ENCODE measurements at regions not wholly inside any gene's neighbourhood (a gene's known extent, or its start where the extent isn't known, plus 50 kb on each side); places are given as distances from the start of the nearest gene placed in this dataset.

- intact Hi-C loops (cut with micrococcal nuclease) = no loop called here
These were observed 668.2 kb upstream of the BRINP3 start for GRCh38 chr1:191145834-191146233.

- intact Hi-C loops (cut with micrococcal nuclease) = no loop called here
These were observed 673.7 kb upstream of the BRINP3 start for GRCh38 chr1:191151321-191151807.

GRCh38 chr1:191152776-191153175 is 675.1 kb upstream of the BRINP3 start:
- intact Hi-C loops (cut with micrococcal nuclease) = no loop called here

GRCh38 chr1:191155178-191155577 is 677.5 kb upstream of the BRINP3 start:
- intact Hi-C loops (cut with micrococcal nuclease) = no loop called here

- intact Hi-C loops (cut with micrococcal nuclease) = no loop called here
These were observed 683.2 kb upstream of the BRINP3 start for GRCh38 chr1:191160837-191161236.

GRCh38 chr1:191162762-191163161 is 685.1 kb upstream of the BRINP3 start:
- intact Hi-C loops (cut with micrococcal nuclease) = no loop called here

GRCh38 chr1:191163621-191164020 is 686.0 kb upstream of the BRINP3 start:
- intact Hi-C loops (cut with micrococcal nuclease) = no loop called here

- intact Hi-C loops (cut with micrococcal nuclease) = no loop called here
These were observed 696.6 kb upstream of the BRINP3 start for GRCh38 chr1:191174298-191174697.

- intact Hi-C loops (cut with micrococcal nuclease) = no loop called here
These were observed 698.5 kb upstream of the BRINP3 start for GRCh38 chr1:191176131-191176530.

GRCh38 chr1:191206513-191207207 is 729.0 kb upstream of the BRINP3 start:
- intact Hi-C loops (cut with micrococcal nuclease) = no loop called here

GRCh38 chr1:191222206-191222605 is 744.5 kb upstream of the BRINP3 start:
- intact Hi-C loops (cut with micrococcal nuclease) = no loop called here

GRCh38 chr1:191240925-191241324 is 763.3 kb upstream of the BRINP3 start:
- intact Hi-C loops (cut with micrococcal nuclease) = no loop called here

GRCh38 chr1:191255354-191256054 is 777.8 kb upstream of the BRINP3 start:
- intact Hi-C loops (cut with micrococcal nuclease) = no loop called here

- intact Hi-C loops (cut with micrococcal nuclease) = no loop called here
These were observed 779.3 kb upstream of the BRINP3 start for GRCh38 chr1:191256917-191257316.

- intact Hi-C loops (cut with micrococcal nuclease) = no loop called here
These were observed 782.4 kb upstream of the BRINP3 start for GRCh38 chr1:191260056-191260455.

GRCh38 chr1:191261111-191261510 is 783.4 kb upstream of the BRINP3 start:
- intact Hi-C loops (cut with micrococcal nuclease) = no loop called here

GRCh38 chr1:191279266-191279800 is 801.7 kb upstream of the BRINP3 start:
- intact Hi-C loops (cut with micrococcal nuclease) = no loop called here

GRCh38 chr1:191284175-191284574 is 806.5 kb upstream of the BRINP3 start:
- intact Hi-C loops (cut with micrococcal nuclease) = no loop called here

GRCh38 chr1:191290441-191290840 is 812.8 kb upstream of the BRINP3 start:
- intact Hi-C loops (cut with micrococcal nuclease) = no loop called here

- intact Hi-C loops (cut with micrococcal nuclease) = no loop called here
These were observed 827.7 kb upstream of the BRINP3 start for GRCh38 chr1:191305370-191305769.

- intact Hi-C loops (cut with micrococcal nuclease) = no loop called here
These were observed 829.3 kb upstream of the BRINP3 start for GRCh38 chr1:191306916-191307315.

- intact Hi-C loops (cut with micrococcal nuclease) = no loop called here
These were observed 838.2 kb upstream of the RGS18 start for GRCh38 chr1:191320062-191320461.

- intact Hi-C loops (cut with micrococcal nuclease) = no loop called here
These were observed 830.4 kb upstream of the RGS18 start for GRCh38 chr1:191327868-191328267.

All from T-helper 2 cell treated with Interferon-gamma antibody and Interleukin-4, amounts not matched to agents 100 ng/mL and 5 ng/mL, for 36 hours (primary cell).